HG03575 (cell line): ENCODE measurements at regions not wholly inside any gene's neighbourhood (a gene's known extent, or its start where the extent isn't known, plus 50 kb on each side); places are given as distances from the start of the nearest gene placed in this dataset.
"Not testable (repeated sequence)": the region's sequence is repeated elsewhere in the genome, so short reads cannot be mapped to it uniquely, and the experiment has no call there.

Experiments used
- ATAC-seq: cut with Tn5 transposase; IDR thresholded peaks from one replicate; pipeline ENCODE4 v1.9.1; 2021; ENCODE audit not compliant: unreplicated experiment, insufficient number of reproducible peaks, low FRiP score; ENCODE audit errors: extremely low read depth

DNA sequence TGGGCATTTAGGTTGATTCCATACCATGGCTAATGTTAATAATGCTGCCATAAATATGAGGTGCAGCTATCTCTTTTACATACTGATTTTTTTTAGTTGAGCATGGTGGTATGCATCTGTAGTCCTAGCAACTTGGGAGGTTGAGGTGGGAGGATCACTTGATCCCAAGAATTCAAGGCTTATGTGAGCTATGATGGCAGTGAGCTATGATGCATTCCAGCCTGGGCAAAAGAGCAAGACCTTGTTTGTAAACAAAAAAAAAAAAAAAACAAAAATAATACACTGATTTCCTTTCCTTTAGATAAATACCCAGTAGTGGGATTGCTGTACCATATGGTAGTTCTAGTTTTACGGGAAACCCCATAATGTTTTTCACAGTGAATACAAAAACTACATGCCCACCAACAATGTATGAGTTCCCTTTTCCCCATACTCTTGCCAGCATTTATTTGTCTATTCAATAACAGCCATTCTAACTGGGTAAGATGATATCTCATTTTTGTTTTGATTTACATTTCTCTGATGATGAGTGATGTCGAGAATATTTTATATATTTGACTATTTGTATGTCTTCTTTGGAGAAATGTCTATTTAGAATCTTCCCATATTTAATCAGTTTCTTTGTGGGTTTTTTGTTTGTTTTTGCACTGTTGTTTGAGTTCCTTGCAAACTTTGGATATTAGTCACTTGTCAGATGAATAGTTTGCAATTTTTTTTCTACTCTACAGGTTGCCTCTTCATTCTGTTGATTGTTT, 281.0 kb upstream of the KYNU start:
- no peak for ATAC-seq

- no peak for ATAC-seq
Measured at GRCh38 chr2:142594935-142595334, 282.5 kb upstream of the KYNU start.

- ATAC-seq = no peak
Measured at GRCh38 chr2:142592171-142592570, 285.3 kb upstream of the KYNU start.

- no peak for ATAC-seq
Measured at GRCh38 chr2:142591420-142591819, 286.0 kb upstream of the KYNU start.

- no peak for ATAC-seq
Measured at GRCh38 chr2:142588269-142588668, 289.2 kb upstream of the KYNU start.

GRCh38 chr2:142586693-142587580, 290.5 kb upstream of the KYNU start:
- no peak for ATAC-seq

- ATAC-seq = no peak
Measured at GRCh38 chr2:142585785-142586184, 291.7 kb upstream of the KYNU start.

- ATAC-seq = no peak
Measured at GRCh38 chr2:142582317-142582716, 295.1 kb upstream of the KYNU start.

- ATAC-seq = no peak
Measured at GRCh38 chr2:142581491-142581890, 296.0 kb upstream of the KYNU start.

- ATAC-seq = no peak
Measured at GRCh38 chr2:142580691-142581090, 296.8 kb upstream of the KYNU start.

GRCh38 chr2:142575561-142575960, 301.9 kb upstream of the KYNU start:
- ATAC-seq = no peak

DNA sequence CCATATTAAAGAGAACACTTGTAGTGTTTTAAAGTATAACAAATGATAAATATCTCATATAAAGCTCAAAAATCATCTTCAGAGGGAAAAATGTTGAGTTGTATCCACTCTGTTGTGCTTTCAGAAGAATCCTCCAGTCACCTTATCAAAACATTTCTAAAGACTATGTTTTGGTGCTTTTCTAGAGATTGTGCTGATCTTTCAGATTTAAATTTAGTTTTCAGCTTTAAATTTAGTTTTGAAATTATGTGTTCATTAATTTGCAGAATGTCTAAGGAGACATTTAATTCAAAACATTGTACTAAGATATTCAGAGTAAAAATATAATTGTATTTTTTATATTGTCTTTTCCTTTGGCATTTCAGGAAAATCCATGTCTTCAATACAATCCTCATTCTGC, 303.1 kb upstream of the KYNU start:
- ATAC-seq = no peak

- ATAC-seq = no peak
Measured at GRCh38 chr2:142572346-142573132, 304.9 kb upstream of the KYNU start.

- no peak for ATAC-seq
Measured at GRCh38 chr2:142571934-142572333, 305.5 kb upstream of the KYNU start.

DNA sequence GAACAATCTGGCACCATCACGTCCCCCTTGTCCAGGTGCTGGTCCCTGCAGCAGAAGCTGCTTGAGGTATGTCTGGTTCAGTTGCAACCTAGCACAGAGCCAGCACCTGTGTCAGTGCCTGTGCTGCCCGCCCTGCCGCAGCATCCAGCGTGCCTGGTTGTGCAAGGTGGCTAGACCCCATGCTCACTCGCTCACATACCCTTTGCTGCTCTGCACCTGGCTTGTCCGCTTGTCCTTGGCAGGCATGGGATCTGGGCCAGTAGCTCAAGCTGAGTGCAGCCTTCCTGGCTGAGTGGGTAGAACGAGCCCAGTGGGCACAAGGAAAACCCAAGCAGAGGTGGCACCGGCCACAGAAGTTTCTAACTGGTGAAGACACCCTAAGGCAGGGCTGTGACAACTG, 314.6 kb upstream of the KYNU start:
- ATAC-seq = no peak

- no peak for ATAC-seq
Measured at GRCh38 chr2:142561656-142562055, 315.8 kb upstream of the KYNU start.

DNA sequence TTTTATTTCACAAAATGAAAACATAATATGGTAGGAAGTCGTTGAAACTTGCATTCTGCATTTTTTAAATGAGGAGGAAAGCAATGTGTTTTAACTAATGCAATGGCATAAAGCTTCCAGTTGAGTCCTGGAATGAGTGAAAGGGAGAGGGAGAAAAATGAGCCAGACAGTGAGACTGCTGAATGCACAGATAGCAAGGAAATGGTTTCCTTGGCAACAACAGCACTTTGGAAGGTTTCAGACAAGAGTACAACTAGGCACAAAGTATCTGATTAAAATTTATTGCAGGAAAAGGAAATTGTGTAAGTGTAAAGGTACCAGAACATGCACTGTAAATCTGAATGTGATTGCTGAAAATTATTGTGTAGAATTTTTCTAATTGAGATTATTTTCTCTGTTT, 320.1 kb upstream of the KYNU start:
- ATAC-seq = no peak

- not testable (repeated sequence) for ATAC-seq
Measured at GRCh38 chr2:142545999-142546398, 331.5 kb upstream of the KYNU start.

DNA sequence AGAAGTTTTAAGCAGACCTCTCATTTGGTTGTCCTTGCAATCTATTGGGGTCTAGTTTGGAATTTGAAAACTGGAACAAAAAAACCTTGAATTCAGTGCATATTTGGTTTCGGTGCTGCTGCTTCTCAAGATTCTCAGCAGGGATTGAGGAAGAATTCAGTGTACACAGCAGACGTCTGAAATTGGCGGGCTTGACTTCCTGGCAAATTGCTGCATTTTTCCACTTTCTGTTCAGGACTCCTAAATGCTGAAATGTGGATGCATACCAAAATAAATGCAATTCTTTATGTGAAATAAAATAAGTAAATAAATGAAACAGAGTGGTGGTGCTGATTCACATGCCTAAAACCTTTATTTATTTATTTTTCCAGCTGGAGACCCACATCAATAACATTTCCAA, 332.4 kb upstream of the KYNU start:
- no peak for ATAC-seq

- no peak for ATAC-seq
Measured at GRCh38 chr2:142544173-142544572, 333.3 kb upstream of the KYNU start.
